ENCODE measurements at regions not wholly inside any gene's neighbourhood (a gene's known extent, or its start where the extent isn't known, plus 50 kb on each side); places are given as distances from the start of the nearest gene placed in this dataset.

DNA sequence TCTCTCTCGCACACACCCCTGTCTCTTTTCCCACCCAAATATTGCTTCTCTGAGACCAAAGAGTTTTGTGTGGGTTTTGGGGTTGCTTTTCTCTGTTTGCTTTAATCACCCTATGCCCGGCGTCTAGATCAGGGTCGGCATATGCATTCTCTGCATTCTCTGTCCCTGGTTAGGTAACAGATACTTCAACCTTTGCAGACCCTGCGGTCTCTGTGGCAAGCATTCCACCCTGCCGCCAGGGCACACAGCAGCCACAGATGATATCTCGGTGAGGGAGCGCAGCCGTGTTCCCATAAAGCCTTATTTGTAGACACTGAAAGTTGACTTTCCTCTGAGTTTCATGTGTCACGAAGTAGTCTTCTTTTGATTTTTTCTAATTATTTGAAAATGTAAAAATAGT, 110.4 kb upstream of the FZD10 start:
- TF ChIP-seq CTCF (IDR thresholded peaks at IDR 0.05) (no peak), POLR2A (IDR thresholded peaks at IDR 0.05) (no peak)

All from stomach (tissue), 4 donors.